ENCODE measurements at regions not wholly inside any gene's neighbourhood (a gene's known extent, or its start where the extent isn't known, plus 50 kb on each side); places are given as distances from the start of the nearest gene placed in this dataset.

- no peak for DNase-seq
- Histone ChIP-seq H3K36me3 (no peaks in the 10 kb centered on the region), H3K9me3 (peaks cover 0 to 5% of the 10 kb centered on the region in 2 donors), H3K4me3 (no peak overlapping the region), H3K4me1 (no peaks in the 10 kb centered on the region), H3K27ac (no peak overlapping the region), H3K27me3 (no peaks in the 10 kb centered on the region)
- TF ChIP-seq CTCF (IDR thresholded peaks at IDR 0.05) (no peak), POLR2A (IDR thresholded peaks at IDR 0.05) (no peak)
- intact Hi-C loops (cut with DNase I; ENCODE audit: low total_unique reads): no loop called here
Measured at GRCh38 chr2:898319-898718, 52.3 kb upstream of the SNTG2 start.

GRCh38 chr2:897091-897490, 53.6 kb upstream of the SNTG2 start:
- no peak for TF ChIP-seq CTCF (IDR thresholded peaks at IDR 0.05)
- TF ChIP-seq POLR2A (IDR thresholded peaks at IDR 0.05): no peak

GRCh38 chr2:893311-893710, 57.3 kb upstream of the SNTG2 start:
- TF ChIP-seq CTCF (IDR thresholded peaks at IDR 0.05) (no peak), POLR2A (IDR thresholded peaks at IDR 0.05) (no peak)
- Histone ChIP-seq H3K4me3 (no peak overlapping the region), H3K36me3 (no peaks in the 10 kb centered on the region), H3K9me3 (peaks cover 0 to 5% of the 10 kb centered on the region in 2 donors), H3K4me1 (no peaks in the 10 kb centered on the region), H3K27me3 (no peaks in the 10 kb centered on the region), H3K27ac (no peak overlapping the region)
- no peak for DNase-seq
- intact Hi-C loops (cut with DNase I; ENCODE audit: low total_unique reads): no loop called here

More at GRCh38 chr2:897091-897490, 53.6 kb upstream of the SNTG2 start:
- no peaks in the 10 kb centered on the region for H3K36me3 ChIP-seq
- H3K4me3 ChIP-seq: no peak overlapping the region
- H3K27ac ChIP-seq: no peak overlapping the region
- no peak for DNase-seq
- H3K4me1 ChIP-seq: no peaks in the 10 kb centered on the region
- intact Hi-C loops (cut with DNase I; ENCODE audit: low total_unique reads): no loop called here
- H3K9me3 ChIP-seq: peaks cover 0 to 5% of the 10 kb centered on the region in 2 donors
- H3K27me3 ChIP-seq: no peaks in the 10 kb centered on the region

- Histone ChIP-seq H3K4me3 (no peak overlapping the region), H3K36me3 (no peaks in the 10 kb centered on the region), H3K4me1 (no peaks in the 10 kb centered on the region), H3K9me3 (peaks cover 0 to 5% of the 10 kb centered on the region in 2 donors), H3K27ac (no peak overlapping the region), H3K27me3 (no peaks in the 10 kb centered on the region)
- DNase-seq: no peak
- no peak for TF ChIP-seq CTCF (IDR thresholded peaks at IDR 0.05)
- no peak for TF ChIP-seq POLR2A (IDR thresholded peaks at IDR 0.05)
- intact Hi-C loops (cut with DNase I; ENCODE audit: low total_unique reads): no loop called here
Measured at GRCh38 chr2:892892-893291, 57.8 kb upstream of the SNTG2 start.

- H3K36me3 ChIP-seq: no peaks in the 10 kb centered on the region
- no peak for TF ChIP-seq CTCF (IDR thresholded peaks at IDR 0.05)
- TF ChIP-seq POLR2A (IDR thresholded peaks at IDR 0.05): no peak
- no peak overlapping the region for H3K4me3 ChIP-seq
- no peaks in the 10 kb centered on the region for H3K4me1 ChIP-seq
- intact Hi-C loops (cut with DNase I; ENCODE audit: low total_unique reads): no loop called here
- H3K9me3 ChIP-seq: peaks cover 0 to 4% of the 10 kb centered on the region in 2 donors
- DNase-seq: no peak
- no peaks in the 10 kb centered on the region for H3K27me3 ChIP-seq
- H3K27ac ChIP-seq: no peak overlapping the region
Measured at GRCh38 chr2:892401-892800, 58.2 kb upstream of the SNTG2 start.
